NCI-H1436 (cell line): ENCODE measurements at regions not wholly inside any gene's neighbourhood (a gene's known extent, or its start where the extent isn't known, plus 50 kb on each side); places are given as distances from the start of the nearest gene placed in this dataset.
"Not testable (repeated sequence)": the region's sequence is repeated elsewhere in the genome, so short reads cannot be mapped to it uniquely, and the experiment has no call there.

Experiments
- DNase-seq: peaks from one replicate; lab custom pipeline; 2025; lab: John Stamatoyannopoulos, UW

GRCh38 chr5:82603033-82603987 is 325.2 kb upstream of the RPS23 start:
- no peak for DNase-seq

- DNase-seq, result no peak
These were observed 323.7 kb upstream of the RPS23 start for GRCh38 chr5:82601861-82602260.

- no peak for DNase-seq
These were observed 322.9 kb upstream of the RPS23 start for GRCh38 chr5:82601077-82601476.

GRCh38 chr5:82599692-82600091 is 321.5 kb upstream of the RPS23 start:
- DNase-seq, result no peak

- DNase-seq, result no peak
These were observed 320.9 kb upstream of the RPS23 start for GRCh38 chr5:82599030-82599429.

GRCh38 chr5:82597437-82597836 is 319.3 kb upstream of the RPS23 start:
- no peak for DNase-seq

- no peak for DNase-seq
These were observed 318.3 kb upstream of the RPS23 start for GRCh38 chr5:82596451-82596850.

- no peak for DNase-seq
These were observed 317.0 kb upstream of the RPS23 start for GRCh38 chr5:82595113-82595512.

- no peak for DNase-seq
These were observed 315.9 kb upstream of the RPS23 start for GRCh38 chr5:82594097-82594496.

GRCh38 chr5:82593481-82593880 is 315.3 kb upstream of the RPS23 start:
- DNase-seq, result no peak

- no peak for DNase-seq
These were observed 312.9 kb upstream of the RPS23 start for GRCh38 chr5:82591021-82591515.

- DNase-seq, result no peak
These were observed 312.0 kb upstream of the RPS23 start for GRCh38 chr5:82590112-82590511.

- no peak for DNase-seq
These were observed 308.6 kb upstream of the RPS23 start for GRCh38 chr5:82586661-82587310.

GRCh38 chr5:82586181-82586580 is 308.0 kb upstream of the RPS23 start:
- DNase-seq, result no peak

- DNase-seq, result no peak
These were observed 306.5 kb upstream of the RPS23 start for GRCh38 chr5:82584631-82585030.

- not testable (repeated sequence) for DNase-seq
These were observed 305.2 kb upstream of the RPS23 start for GRCh38 chr5:82583331-82583730.

GRCh38 chr5:82564963-82565362 is 286.8 kb upstream of the RPS23 start:
- no peak for DNase-seq

GRCh38 chr5:82563745-82564144 is 285.6 kb upstream of the RPS23 start:
- DNase-seq, result no peak

GRCh38 chr5:82562696-82563240 is 284.6 kb upstream of the RPS23 start:
- no peak for DNase-seq

GRCh38 chr5:82561797-82562196 is 283.6 kb upstream of the RPS23 start:
- DNase-seq, result no peak

- no peak for DNase-seq
These were observed 282.8 kb upstream of the RPS23 start for GRCh38 chr5:82560969-82561368.

- DNase-seq, result no peak
These were observed 282.4 kb upstream of the RPS23 start for GRCh38 chr5:82560561-82560960.

- no peak for DNase-seq
These were observed 273.8 kb upstream of the RPS23 start for GRCh38 chr5:82551840-82552385.
